SK-N-SH (cell line): ENCODE measurements at regions not wholly inside any gene's neighbourhood (a gene's known extent, or its start where the extent isn't known, plus 50 kb on each side); places are given as distances from the start of the nearest gene placed in this dataset.

Source experiments
- CHD2 ChIP-seq: fragments of 150-350 bp; IDR thresholded peaks from 2 replicates; pipeline ENCODE4 v1.6.1; 2018; ENCODE audit warnings: low read length; ENCODE audit not compliant: partially characterized antibody
- CTCF ChIP-seq: fragments of 200-600 bp; sonication (generic); IDR thresholded peaks from 2 replicates; pipeline ENCODE4 v1.6.1; 2017; ENCODE audit warnings: antibody characterized with exemption, mild to moderate bottlenecking, moderate library complexity
- EP300 ChIP-seq, 2 experiments: IDR thresholded peaks; 2 replicates each; pipeline versions ENCODE4 v1.4.0 to v1.6.1; 2012; ENCODE audit warnings: borderline replicate concordance in 1 of 2, low read depth in 1 of 2, low read length in 1 of 2
- NRF1 ChIP-seq: IDR thresholded peaks from 2 replicates; pipeline ENCODE4 v1.6.1; 2012; ENCODE audit warnings: low read depth, mild to moderate bottlenecking, low read length
- SIN3A ChIP-seq: IDR thresholded peaks from 2 replicates; pipeline ENCODE4 v1.6.1; 2012; ENCODE audit warnings: low read depth, mild to moderate bottlenecking, low read length, moderate library complexity, borderline replicate concordance
- TCF12 ChIP-seq: IDR thresholded peaks from 2 replicates; pipeline ENCODE4 v1.4.0; 2012

DNA sequence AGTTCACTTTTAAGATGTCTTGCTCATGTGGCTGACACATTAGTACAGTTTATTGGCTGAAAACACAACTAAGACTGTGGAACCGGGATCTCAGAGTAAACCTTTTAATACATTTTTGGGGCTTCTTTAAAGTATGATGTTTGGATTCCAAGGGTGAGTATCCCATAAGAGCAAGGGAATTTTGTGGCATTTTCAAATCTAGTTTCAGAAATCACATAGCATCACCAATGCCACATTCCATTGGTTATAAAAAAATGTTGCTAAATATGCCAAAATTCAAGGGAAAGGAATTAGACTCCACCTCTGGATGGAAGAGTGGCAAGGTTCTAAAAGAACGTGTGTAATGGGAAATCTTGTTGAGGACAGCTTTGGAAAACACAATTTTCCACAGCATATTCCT, 338.6 kb downstream of the COL12A1 start:
- no peak for TF ChIP-seq NRF1
- TF ChIP-seq CHD2: no peak
- no peak for TF ChIP-seq CTCF
- no peak for TF ChIP-seq TCF12
- no peak for TF ChIP-seq EP300 (IDR thresholded peaks at IDR 0.05; ENCODE audit: borderline replicate concordance in 1 of 2, low read depth in 1 of 2, low read length in 1 of 2)
- no peak for TF ChIP-seq SIN3A
